Astrocyte of the cerebellum (primary cell): ENCODE measurements at regions not wholly inside any gene's neighbourhood (a gene's known extent, or its start where the extent isn't known, plus 50 kb on each side); places are given as distances from the start of the nearest gene placed in this dataset.

Source experiments
- DNase-seq: peaks from one replicate; pipeline ENCODE4 v3.0.0-alpha.2; 2011; ENCODE audit warnings: low read depth
- H3K4me3 ChIP-seq: 2 replicates; pipeline ENCODE4 v1.5.1; 2011; ENCODE audit warnings: mild to moderate bottlenecking, low read depth, low read length, moderate library complexity
- CTCF ChIP-seq: IDR thresholded peaks from 2 replicates; pipeline ENCODE4 v1.5.1; 2012; ENCODE audit warnings: low read length, low read depth, moderate library complexity, mild to moderate bottlenecking; ENCODE audit errors: missing control alignments
- in situ Hi-C: cut with HindIII; loops from 2 replicates; pipeline ENCODE4 v1.10.0; 2017; ENCODE audit warnings: low sequenced_read_pairs

GRCh38 chr12:77388445-77389265 is 323.3 kb upstream of the E2F7 start:
- TF ChIP-seq CTCF: no peak
- no peak overlapping the region for H3K4me3 ChIP-seq
- in situ Hi-C loops: no loop called here
- DNase-seq: no peak

DNA sequence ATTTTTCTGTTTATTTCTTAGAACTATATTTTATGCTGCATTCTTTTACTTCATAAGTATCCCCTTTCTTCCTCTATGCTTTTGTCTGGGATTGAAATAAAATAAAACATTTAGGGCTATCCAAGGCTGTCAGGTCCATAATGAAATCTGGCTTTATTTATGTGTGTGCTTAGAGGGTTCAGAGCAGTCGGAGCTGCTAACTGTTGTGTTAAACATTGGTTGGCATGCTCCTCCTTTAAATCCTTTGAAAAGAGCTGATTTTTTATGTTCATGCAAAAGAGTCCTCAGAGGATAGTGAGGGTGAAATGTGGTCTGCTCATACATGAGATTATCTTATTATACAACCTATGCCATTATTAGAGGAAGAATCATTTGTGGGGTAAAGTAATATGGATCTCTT is 322.3 kb upstream of the E2F7 start:
- in situ Hi-C loops: no loop called here
- TF ChIP-seq CTCF: no peak
- H3K4me3 ChIP-seq: no peak overlapping the region
- DNase-seq: no peak

- in situ Hi-C loops: no loop called here
- TF ChIP-seq CTCF: no peak
- no peak for DNase-seq
- no peak overlapping the region for H3K4me3 ChIP-seq
Observed at GRCh38 chr12:77387214-77387613, 321.8 kb upstream of the E2F7 start.

DNA sequence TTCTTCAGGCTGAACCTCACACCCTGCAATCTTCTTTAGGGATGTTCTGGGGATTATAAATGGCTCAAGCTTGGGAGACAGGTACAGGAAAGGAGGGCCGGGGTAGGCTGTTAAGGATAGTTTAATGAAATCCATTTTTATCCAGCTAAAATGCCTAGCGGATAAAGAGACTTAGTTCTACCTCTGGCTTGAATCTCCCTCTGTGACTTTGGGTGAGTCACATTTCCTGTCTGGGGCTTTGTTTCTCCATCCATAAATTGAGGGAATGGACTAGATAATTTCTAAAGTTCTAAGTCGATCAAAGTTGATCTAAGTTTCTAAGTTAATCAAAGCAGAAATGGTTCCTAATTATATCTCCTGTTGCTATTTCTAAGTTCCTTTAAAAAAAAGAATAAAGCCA is 319.6 kb upstream of the E2F7 start:
- TF ChIP-seq CTCF: no peak
- DNase-seq: no peak
- in situ Hi-C loops: no loop called here

GRCh38 chr12:77382096-77382742 is 316.9 kb upstream of the E2F7 start:
- in situ Hi-C loops: no loop called here
- no peak for TF ChIP-seq CTCF
- H3K4me3 ChIP-seq: no peak overlapping the region
- DNase-seq: no peak

More for the DNA sequence above, 319.6 kb upstream of the E2F7 start:
- H3K4me3 ChIP-seq: no peak overlapping the region

- in situ Hi-C loops: no loop called here
- no peak for TF ChIP-seq CTCF
- no peak overlapping the region for H3K4me3 ChIP-seq
- DNase-seq: no peak
Observed at GRCh38 chr12:77377622-77378021, 312.3 kb upstream of the E2F7 start.
